ENCODE measurements at regions not wholly inside any gene's neighbourhood (a gene's known extent, or its start where the extent isn't known, plus 50 kb on each side); places are given as distances from the start of the nearest gene placed in this dataset.

- DNase-seq (ENCODE audit: insufficient read length, low spot score): no peak
- no peak for FAIRE-seq
Observed at GRCh38 chr7:153422291-153423209, 629.6 kb upstream of the DPP6 start.

DNA sequence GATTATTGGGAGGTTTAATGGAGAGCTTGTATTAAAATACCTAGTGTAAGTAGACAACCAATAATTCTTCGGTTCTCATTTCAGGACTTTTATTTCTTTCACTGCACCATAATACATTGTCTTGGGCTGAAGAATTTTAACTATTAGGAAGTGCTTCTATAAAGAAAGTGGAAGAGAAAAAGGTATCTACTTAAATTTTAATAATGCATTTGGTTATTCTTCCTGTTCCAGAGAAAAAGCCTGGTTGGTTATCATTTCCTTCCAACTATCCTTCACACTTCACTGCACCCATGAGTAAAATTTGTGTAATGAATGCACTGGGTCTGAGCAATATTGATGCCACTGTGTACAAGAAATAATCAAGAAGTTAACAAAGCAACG is 629.0 kb upstream of the DPP6 start:
- DNase-seq (ENCODE audit: insufficient read length, low spot score): no peak
- no peak for FAIRE-seq

DNA sequence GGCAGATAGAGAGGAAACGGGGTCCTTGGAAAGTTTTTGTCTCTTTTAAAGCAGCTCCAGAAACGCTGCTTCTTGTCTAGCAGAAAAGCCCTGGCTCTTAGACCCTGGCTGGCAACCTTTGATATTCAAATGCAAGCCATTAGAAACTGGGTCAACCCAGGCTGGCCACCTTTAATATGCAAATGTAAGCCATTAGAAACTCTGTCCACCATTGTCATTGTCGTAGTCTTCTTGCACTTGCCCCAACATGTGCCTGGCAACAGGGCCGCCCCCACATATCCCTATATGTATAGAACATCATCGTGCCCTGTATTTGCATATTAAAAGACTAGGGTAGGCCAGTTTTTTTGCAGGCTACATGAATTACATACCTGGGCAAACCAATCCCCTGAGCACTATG is 621.3 kb upstream of the DPP6 start:
- no peak for DNase-seq (ENCODE audit: insufficient read length, low spot score)
- FAIRE-seq: no peak

DNA sequence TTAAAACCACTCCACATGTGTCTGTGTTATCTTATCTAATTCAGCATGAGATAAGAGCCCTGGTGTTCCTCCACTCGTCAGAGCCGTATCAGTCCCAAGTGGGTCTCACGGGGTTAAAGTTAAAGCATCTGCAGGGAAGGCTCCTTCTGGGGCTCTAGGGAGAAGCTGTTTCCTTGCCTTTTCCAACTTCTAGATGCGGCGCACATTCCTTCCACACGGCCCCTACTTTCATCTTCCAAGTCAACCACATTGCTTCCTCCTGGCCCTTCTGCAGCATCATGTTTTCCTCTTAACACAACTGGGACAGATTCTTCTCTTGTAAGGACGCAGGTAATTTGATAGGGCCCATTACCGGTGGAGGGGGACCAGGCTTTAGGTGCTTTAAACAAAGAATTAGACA is 620.1 kb upstream of the DPP6 start:
- FAIRE-seq (no peak), DNase-seq (ENCODE audit: insufficient read length, low spot score) (no peak)

- DNase-seq (ENCODE audit: insufficient read length, low spot score): no peak
Observed at GRCh38 chr7:153433223-153433622, 619.0 kb upstream of the DPP6 start.

GRCh38 chr7:153440715-153441114 is 611.5 kb upstream of the DPP6 start:
- no peak for FAIRE-seq

More at GRCh38 chr7:153433223-153433622, 619.0 kb upstream of the DPP6 start:
- no peak for FAIRE-seq

DNA sequence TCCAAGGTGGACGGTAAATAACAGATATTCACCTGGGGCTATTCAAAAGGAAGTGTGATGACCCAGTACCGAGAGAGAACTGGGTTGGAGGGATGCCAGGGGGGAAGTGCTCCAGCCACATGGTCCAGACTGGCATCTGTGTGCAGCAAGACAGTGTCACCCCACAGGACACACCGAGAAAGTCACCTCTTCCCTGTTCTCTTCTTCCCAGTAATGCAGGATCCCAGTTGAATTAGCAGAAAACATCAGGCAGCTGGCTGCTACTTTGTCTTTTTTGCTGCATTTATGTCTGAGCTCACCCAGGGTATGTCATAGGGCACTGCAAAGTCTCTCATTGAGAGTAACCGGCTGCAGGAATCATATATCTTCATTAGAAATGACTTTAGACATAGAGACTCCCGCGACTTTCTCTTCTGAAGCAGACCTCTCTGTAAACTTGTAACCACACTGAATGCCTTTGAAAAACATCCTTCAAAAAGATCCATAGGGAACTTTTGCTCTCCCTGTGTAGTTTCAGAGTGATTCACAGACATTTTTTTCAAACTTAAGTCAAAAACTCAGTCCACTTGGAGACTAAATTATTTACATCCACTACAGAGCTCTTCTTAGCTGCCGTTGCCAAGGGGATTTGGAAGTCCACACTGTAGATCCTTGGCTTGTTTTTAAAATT is 609.0 kb upstream of the DPP6 start:
- DNase-seq (ENCODE audit: insufficient read length, low spot score) (no peak), FAIRE-seq (no peak)

More at GRCh38 chr7:153440715-153441114, 611.5 kb upstream of the DPP6 start:
- DNase-seq (ENCODE audit: insufficient read length, low spot score): no peak

- DNase-seq (ENCODE audit: insufficient read length, low spot score) (no peak), FAIRE-seq (no peak)
Observed at GRCh38 chr7:153444641-153445040, 607.6 kb upstream of the DPP6 start.

DNA sequence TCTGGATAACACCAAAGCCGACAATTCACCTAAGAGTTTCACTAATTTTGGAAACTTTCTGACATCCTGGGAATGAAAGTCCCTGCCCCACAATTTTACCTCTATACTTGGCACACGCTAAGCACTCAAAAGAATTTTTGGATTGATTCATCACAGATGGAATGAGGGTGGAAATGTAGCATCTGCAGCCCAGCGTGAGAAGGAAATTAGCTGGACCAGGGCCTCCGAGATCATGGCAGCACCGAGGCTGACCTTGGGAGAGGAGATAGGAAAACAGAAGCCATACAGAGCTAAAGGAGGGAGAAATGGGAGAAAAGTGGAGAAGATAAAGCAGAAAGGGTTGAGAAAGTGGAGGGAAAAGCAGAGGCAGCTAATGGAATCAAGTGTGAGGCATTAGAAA is 606.6 kb upstream of the DPP6 start:
- FAIRE-seq: no peak
- DNase-seq (ENCODE audit: insufficient read length, low spot score): no peak

DNA sequence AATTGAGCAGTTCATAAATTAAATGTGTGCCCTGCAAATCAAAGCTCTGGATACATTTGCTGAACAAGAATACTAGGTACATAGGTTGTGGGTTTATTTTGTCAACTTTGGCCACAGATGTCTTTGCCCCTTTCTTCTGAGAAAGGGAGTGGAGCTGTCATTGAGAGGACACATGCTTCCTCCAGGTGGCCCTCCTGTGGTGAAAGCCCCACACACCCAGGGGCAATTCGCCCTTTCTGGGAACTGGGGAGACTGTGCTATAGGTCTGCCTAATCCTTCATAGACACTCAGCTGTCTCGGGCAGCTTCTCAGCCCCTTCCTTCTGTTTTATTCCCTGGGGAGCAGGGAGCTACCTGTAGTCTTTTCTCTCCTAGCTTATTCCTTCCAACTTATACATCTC is 605.7 kb upstream of the DPP6 start:
- FAIRE-seq (no peak), DNase-seq (ENCODE audit: insufficient read length, low spot score) (no peak)

- FAIRE-seq (no peak), DNase-seq (ENCODE audit: insufficient read length, low spot score) (no peak)
Observed at GRCh38 chr7:153447011-153447410, 605.2 kb upstream of the DPP6 start.

DNA sequence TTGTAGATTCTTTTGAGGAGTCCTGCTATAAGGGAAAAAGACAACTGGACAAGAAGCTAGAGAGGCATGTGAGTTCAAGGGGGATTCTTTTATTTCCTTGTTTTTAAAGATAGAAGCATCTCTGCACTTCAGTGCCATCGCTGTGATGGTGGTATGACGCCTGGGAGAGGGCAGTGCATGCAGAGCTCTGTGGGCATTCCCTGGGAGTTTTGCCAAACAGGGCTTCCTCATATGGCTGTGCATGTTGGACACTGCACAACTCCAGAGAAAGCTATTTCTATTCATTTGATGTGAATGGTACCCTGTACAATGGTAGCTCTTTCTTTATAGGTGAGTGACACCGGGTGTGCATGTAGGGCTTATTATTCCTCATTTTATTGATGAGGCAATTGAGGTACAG is 599.5 kb upstream of the DPP6 start:
- FAIRE-seq (no peak), DNase-seq (ENCODE audit: insufficient read length, low spot score) (no peak)

DNA sequence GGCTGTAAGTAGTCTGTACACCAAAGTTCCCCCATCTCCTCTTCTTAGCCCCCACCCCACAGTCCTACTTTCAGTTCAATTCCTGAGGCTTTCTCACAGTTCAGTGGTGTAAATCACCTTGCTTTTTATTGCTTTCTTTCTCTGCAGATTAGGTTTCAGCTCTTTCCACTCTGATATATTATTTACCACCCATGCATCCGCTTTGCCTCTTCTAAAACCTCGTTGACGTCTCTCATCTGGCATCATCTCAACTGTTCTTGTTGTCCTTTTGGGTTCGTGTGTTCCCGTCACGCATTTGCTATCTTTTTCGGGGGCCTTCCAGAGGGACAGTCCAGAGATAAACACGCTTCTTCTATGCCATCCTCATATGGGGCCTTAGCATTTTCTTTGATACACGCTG is 597.9 kb upstream of the DPP6 start:
- no peak for DNase-seq (ENCODE audit: insufficient read length, low spot score)
- no peak for FAIRE-seq

- FAIRE-seq (no peak), DNase-seq (ENCODE audit: insufficient read length, low spot score) (no peak)
Observed at GRCh38 chr7:153457746-153458145, 594.5 kb upstream of the DPP6 start.

- DNase-seq (ENCODE audit: insufficient read length, low spot score) (no peak), FAIRE-seq (no peak)
Observed at GRCh38 chr7:153470004-153470671, 582.1 kb upstream of the DPP6 start.

DNA sequence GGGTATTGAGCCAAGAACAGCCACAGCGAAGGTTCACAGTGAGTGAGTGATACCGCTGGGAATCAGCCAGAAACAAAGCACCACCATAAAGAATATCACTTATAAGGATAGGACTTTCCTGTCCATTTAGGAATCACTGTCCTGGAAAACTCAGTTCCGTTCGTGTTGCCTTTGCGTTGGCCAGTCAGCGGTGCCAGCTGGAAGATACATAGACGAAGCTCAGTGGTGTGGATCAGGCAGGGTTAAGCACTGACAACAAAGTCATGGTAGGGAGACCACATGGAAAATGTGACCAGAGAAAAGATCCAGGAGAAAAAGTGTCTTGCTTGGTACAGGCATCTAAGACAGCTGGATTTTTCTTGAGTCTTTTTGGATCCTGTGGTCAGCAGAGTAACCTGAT is 579.7 kb upstream of the DPP6 start:
- FAIRE-seq: no peak
- DNase-seq (ENCODE audit: insufficient read length, low spot score): no peak

DNA sequence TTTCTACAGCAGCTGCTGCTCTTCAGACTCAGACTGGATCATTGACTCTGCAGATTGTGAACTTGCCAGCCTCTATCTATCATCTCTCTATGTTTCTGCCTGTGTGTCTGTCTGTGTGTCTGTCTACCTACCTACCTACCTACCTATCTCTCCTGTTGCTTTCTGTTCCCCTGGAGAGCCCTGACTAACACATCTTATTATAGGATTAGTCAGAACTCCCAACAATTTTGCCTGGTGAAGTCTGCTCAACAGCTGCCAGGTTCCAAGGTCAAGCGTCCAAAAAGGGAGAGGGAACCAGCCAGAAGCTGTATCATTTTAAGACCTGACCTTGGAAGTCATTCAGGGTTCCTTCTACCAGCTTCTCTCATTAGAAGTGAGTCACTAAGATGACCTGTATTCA is 579.0 kb upstream of the DPP6 start:
- no peak for FAIRE-seq

GRCh38 chr7:153475239-153475638 is 577.0 kb upstream of the DPP6 start:
- no peak for FAIRE-seq
- no peak for DNase-seq (ENCODE audit: insufficient read length, low spot score)

More for the DNA sequence above, 579.0 kb upstream of the DPP6 start:
- no peak for DNase-seq (ENCODE audit: insufficient read length, low spot score)

DNA sequence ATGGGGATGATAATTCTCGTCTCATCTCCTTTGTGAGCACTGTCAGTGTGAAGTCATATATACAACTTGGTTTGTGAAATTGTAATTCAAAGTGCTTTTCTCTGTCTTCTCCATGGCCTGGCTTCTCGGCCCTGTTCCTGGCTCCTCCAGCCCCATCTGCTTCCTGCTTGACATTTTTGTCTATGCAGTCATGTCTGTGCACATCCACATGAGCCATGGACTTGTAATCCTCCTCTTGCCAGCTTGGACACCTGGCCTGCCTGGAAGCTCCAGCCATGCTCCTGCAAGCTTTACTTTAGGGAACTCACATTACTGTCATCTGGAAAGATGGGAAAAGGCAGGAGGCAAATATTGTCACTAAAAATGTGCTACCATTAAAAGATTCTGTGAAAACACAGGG is 576.0 kb upstream of the DPP6 start:
- FAIRE-seq (no peak), DNase-seq (ENCODE audit: insufficient read length, low spot score) (no peak)

GRCh38 chr7:153496257-153496656 is 555.9 kb upstream of the DPP6 start:
- DNase-seq (ENCODE audit: insufficient read length, low spot score) (no peak), FAIRE-seq (no peak)

DNA sequence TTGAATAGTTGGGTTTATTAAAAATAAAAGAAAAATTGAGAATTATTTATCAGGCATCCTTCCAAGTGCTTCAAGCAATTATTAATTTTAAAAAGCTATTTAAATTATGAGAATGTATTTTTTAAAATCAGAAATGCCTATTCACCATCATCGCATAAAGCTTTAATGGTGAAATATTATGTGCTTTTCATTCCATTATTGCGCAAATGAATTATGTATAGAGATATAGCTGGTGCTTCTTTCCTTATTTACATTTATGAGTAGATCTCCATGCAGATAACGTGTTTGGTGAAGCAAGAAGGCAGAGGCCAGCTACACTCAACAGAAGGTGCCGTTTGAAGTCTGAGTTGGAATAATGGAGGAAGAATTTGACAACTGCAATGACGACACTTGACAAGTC is 549.1 kb upstream of the DPP6 start:
- FAIRE-seq: no peak
- DNase-seq (ENCODE audit: insufficient read length, low spot score): no peak

Measured in GM19239 (cell line).